CD14-positive monocyte (primary cell): ENCODE measurements at regions not wholly inside any gene's neighbourhood (a gene's known extent, or its start where the extent isn't known, plus 50 kb on each side); places are given as distances from the start of the nearest gene placed in this dataset.

ENCODE experiments used
- DNase-seq, 3 donors: peaks; one replicate each; pipeline ENCODE4 v3.0.0-alpha.2; 2011 to 2022
- H2AFZ ChIP-seq: 2 replicates; pipeline ENCODE4 v1.6.0; 2012; ENCODE audit warnings: mild to moderate bottlenecking, low read depth, low read length, inconsistent platforms; ENCODE audit not compliant: insufficient read depth, poor library complexity, severe bottlenecking
- H3K27ac ChIP-seq, 2 donors: 1 replicate in 1 of 2; 2 replicates in 1 of 2; pipeline ENCODE4 v1.5.1; 2012 to 2013; ENCODE audit warnings: low read length in 2 of 2, control low read depth in 1 of 2, inconsistent platforms in 1 of 2, low read depth in 1 of 2, mild to moderate bottlenecking in 1 of 2
- H3K27me3 ChIP-seq, 2 donors: one replicate each; pipeline versions ENCODE4 v1.6.0 to v1.6.1; 2011 to 2013; ENCODE audit warnings: low read length in 2 of 2; ENCODE audit not compliant: control insufficient read depth in 2 of 2, insufficient read depth in 2 of 2
- H3K36me3 ChIP-seq, 2 donors: replicated peaks in 1 of 2; 1 replicate in 1 of 2; 2 replicates in 1 of 2; pipeline versions ENCODE4 v1.5.1 to v1.6.1; 2012 to 2013; ENCODE audit warnings: low read length in 2 of 2, control low read depth in 1 of 2, inconsistent platforms in 1 of 2, mild to moderate bottlenecking in 1 of 2; ENCODE audit not compliant: insufficient read depth in 2 of 2, control insufficient read depth in 1 of 2
- H3K4me1 ChIP-seq, 2 donors: 1 replicate in 1 of 2; 2 replicates in 1 of 2; pipeline versions ENCODE4 v1.5.1 to v1.6.1; 2012 to 2013; ENCODE audit warnings: low read length in 2 of 2, control low read depth in 1 of 2, inconsistent platforms in 1 of 2, mild to moderate bottlenecking in 1 of 2, moderate library complexity in 1 of 2; ENCODE audit not compliant: insufficient read depth in 2 of 2, control insufficient read depth in 1 of 2
- H3K4me2 ChIP-seq: replicated peaks from 2 replicates; pipeline ENCODE3; 2012; ENCODE audit warnings: low read length, moderate library complexity, mild to moderate bottlenecking; ENCODE audit not compliant: poor library complexity, severe bottlenecking; ENCODE audit errors: extremely low read depth
- H3K4me3 ChIP-seq, 3 experiments: fragments of 200-600 bp in 1 of 3; sonication (generic) in 1 of 3; replicated peaks in 1 of 3; 1 replicate in 2 of 3; 2 replicates in 1 of 3; pipeline ENCODE4 v1.5.1; 2011 to 2013; ENCODE audit warnings: low read length in 3 of 3, mild to moderate bottlenecking in 3 of 3, control low read depth in 2 of 3, low read depth in 2 of 3, inconsistent platforms in 1 of 3, moderate library complexity in 1 of 3
- H3K79me2 ChIP-seq: 2 replicates; pipeline ENCODE4 v1.6.0; 2012; ENCODE audit warnings: mild to moderate bottlenecking, control low read depth, inconsistent platforms, low read length, moderate library complexity; ENCODE audit not compliant: insufficient read depth
- H3K9ac ChIP-seq: 2 replicates; pipeline ENCODE4 v1.6.0; 2017; ENCODE audit warnings: low read length, mild to moderate bottlenecking; ENCODE audit not compliant: insufficient read depth, poor library complexity, severe bottlenecking
- H3K9me3 ChIP-seq, 2 donors: replicated peaks in 1 of 2; 1 replicate in 1 of 2; 2 replicates in 1 of 2; pipeline versions ENCODE4 v1.5.1 to v1.6.1; 2012 to 2013; ENCODE audit warnings: low read length in 2 of 2, control low read depth in 1 of 2; ENCODE audit not compliant: control insufficient read depth in 1 of 2, insufficient read depth in 1 of 2
- H4K20me1 ChIP-seq: 2 replicates; pipeline ENCODE4 v1.6.0; 2012; ENCODE audit warnings: mild to moderate bottlenecking, low read length, control low read depth, moderate library complexity; ENCODE audit not compliant: insufficient read depth
- H3K27ac Mint-ChIP-seq, 7 donors: one replicate each; pipeline ENCODE4 v1.8.0; 2020; ENCODE audit warnings: mild to moderate bottlenecking in 7 of 7, mixed read lengths in 7 of 7, moderate library complexity in 6 of 7, inconsistent platforms in 2 of 7
- H3K27me3 Mint-ChIP-seq, 3 donors: one replicate each; pipeline ENCODE4 v1.8.0; 2021 to 2022; ENCODE audit warnings: low read depth in 3 of 3, mild to moderate bottlenecking in 3 of 3, mixed read lengths in 3 of 3, moderate library complexity in 3 of 3, inconsistent platforms in 1 of 3
- H3K36me3 Mint-ChIP-seq, 2 donors: one replicate each; pipeline ENCODE4 v1.8.0; 2020; ENCODE audit warnings: mixed read lengths in 2 of 2, inconsistent platforms in 1 of 2, mild to moderate bottlenecking in 1 of 2
- H3K4me1 Mint-ChIP-seq: one replicate; pipeline ENCODE4 v1.8.0; 2020; ENCODE audit warnings: mild to moderate bottlenecking, mixed read lengths
- H3K4me3 Mint-ChIP-seq, 2 donors: one replicate each; pipeline ENCODE4 v1.8.0; 2020; ENCODE audit warnings: mild to moderate bottlenecking in 2 of 2, mixed read lengths in 2 of 2, moderate library complexity in 1 of 2
- H3K9me3 Mint-ChIP-seq, 7 donors: one replicate each; pipeline ENCODE4 v1.8.0; 2020 to 2022; ENCODE audit warnings: mixed read lengths in 7 of 7, mild to moderate bottlenecking in 6 of 7, moderate library complexity in 6 of 7, inconsistent platforms in 2 of 7
- WGBS: methylation state at CpG from one replicate; pipeline ENCODE4 v1.1.5; 2013; ENCODE audit warnings: missing lambda C conversion rate; ENCODE audit not compliant: insufficient coverage; 5-methylcytosine and 5-hydroxymethylcytosine counted together
- intact Hi-C, 2 donors: fragments of 100-400 bp; cut with micrococcal nuclease; formaldehyde crosslinking; loops; one replicate each; pipeline versions ENCODE4 v1.15.0 to v1.15.1; 2023
- TF ChIP-seq, protein P1 (sequence below): fragments of 200-600 bp; IDR thresholded peaks from one replicate; pipeline ENCODE4 v1.8.0; 2022; ENCODE audit warnings: antibody characterized with exemption, mild to moderate bottlenecking

DNA sequence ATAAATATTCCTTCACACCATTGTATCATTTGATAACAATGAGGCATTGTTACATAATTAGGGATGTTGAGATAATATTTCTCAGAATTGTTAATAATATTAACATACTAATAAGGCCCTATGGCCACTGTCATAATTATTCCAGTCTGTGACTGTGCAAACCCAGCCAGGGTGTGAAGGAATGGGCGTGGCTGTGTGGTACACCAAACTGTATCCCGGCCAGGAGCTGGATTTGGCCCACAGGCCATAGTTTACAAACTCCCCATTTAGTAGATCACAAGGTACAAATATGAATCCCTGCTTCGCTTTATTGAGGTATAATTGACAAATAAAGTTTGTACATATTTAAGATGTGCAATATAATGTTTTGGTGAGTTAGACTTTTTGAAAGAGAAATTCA lies 894.7 kb downstream of the C6orf118 start:
- Histone ChIP-seq H3K4me2 (no peak overlapping the region), H3K4me1 (no peaks in the 10 kb centered on the region), H3K27me3 (no peaks in the 10 kb centered on the region), H3K36me3 (no peaks in the 10 kb centered on the region), H3K9ac (no peak overlapping the region), H4K20me1 (no peaks in the 10 kb centered on the region), H3K9me3 (peaks cover 7 to 20% of the 10 kb centered on the region in 2 donors), H2AFZ (no peak overlapping the region), H3K4me3 (no peak overlapping the region), H3K79me2 (no peaks in the 10 kb centered on the region), H3K27ac (no peak overlapping the region)
- peaks cover 2 to 19% (median 8%) of the 10 kb centered on the region in 7 donors for H3K9me3 Mint-ChIP-seq
- H3K36me3 Mint-ChIP-seq, result no peaks in the 10 kb centered on the region
- H3K4me3 Mint-ChIP-seq, result no peak overlapping the region
- intact Hi-C loops, result no loop called here
- no CpG with 5 or more reads among the region's 3 CpGs for WGBS
- H3K27ac Mint-ChIP-seq, result no peak overlapping the region
- H3K27me3 Mint-ChIP-seq, result no peaks in the 10 kb centered on the region
- H3K4me1 Mint-ChIP-seq, result no peaks in the 10 kb centered on the region
- TF ChIP-seq, protein P1, sequence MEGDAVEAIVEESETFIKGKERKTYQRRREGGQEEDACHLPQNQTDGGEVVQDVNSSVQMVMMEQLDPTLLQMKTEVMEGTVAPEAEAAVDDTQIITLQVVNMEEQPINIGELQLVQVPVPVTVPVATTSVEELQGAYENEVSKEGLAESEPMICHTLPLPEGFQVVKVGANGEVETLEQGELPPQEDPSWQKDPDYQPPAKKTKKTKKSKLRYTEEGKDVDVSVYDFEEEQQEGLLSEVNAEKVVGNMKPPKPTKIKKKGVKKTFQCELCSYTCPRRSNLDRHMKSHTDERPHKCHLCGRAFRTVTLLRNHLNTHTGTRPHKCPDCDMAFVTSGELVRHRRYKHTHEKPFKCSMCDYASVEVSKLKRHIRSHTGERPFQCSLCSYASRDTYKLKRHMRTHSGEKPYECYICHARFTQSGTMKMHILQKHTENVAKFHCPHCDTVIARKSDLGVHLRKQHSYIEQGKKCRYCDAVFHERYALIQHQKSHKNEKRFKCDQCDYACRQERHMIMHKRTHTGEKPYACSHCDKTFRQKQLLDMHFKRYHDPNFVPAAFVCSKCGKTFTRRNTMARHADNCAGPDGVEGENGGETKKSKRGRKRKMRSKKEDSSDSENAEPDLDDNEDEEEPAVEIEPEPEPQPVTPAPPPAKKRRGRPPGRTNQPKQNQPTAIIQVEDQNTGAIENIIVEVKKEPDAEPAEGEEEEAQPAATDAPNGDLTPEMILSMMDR, result no peak
- DNase-seq, result no peak

DNA sequence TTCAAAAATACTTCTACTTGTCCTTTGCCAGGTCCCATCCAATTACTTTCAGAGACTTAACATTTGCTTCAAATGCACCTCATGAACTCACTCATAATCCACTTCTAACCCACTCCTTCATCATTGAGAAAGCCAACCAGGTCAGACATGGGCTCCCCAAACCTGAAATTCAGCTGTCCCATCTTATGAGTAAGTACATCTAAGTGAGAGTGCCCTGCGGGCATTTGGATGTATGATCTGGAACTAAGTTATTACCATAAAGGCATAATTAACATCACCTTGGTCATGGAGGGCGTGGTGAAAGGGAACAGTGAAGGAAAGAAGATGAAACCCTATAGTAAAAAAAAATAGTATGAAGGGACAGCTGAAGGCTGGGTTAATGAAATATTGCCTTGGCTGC lies 896.8 kb downstream of the C6orf118 start:
- Histone ChIP-seq H3K79me2 (no peaks in the 10 kb centered on the region), H3K4me3 (no peak overlapping the region), H3K9me3 (peaks cover 9 to 23% of the 10 kb centered on the region in 2 donors), H3K36me3 (no peaks in the 10 kb centered on the region), H3K4me1 (no peaks in the 10 kb centered on the region), H2AFZ (no peak overlapping the region), H3K27ac (no peak overlapping the region), H3K27me3 (no peaks in the 10 kb centered on the region), H3K4me2 (no peak overlapping the region), H4K20me1 (no peaks in the 10 kb centered on the region), H3K9ac (no peak overlapping the region)
- WGBS, result no CpG with 5 or more reads among the region's 2 CpGs
- Mint-ChIP-seq H3K27ac (no peak overlapping the region), H3K4me3 (no peak overlapping the region), H3K27me3 (no peaks in the 10 kb centered on the region), H3K4me1 (no peaks in the 10 kb centered on the region), H3K36me3 (no peaks in the 10 kb centered on the region), H3K9me3 (peaks cover 2 to 16% (median 8%) of the 10 kb centered on the region in 7 donors)
- no peak for DNase-seq
- intact Hi-C loops, result no loop called here
- TF ChIP-seq, protein P1, result no peak
